SK-N-SH (cell line): ENCODE measurements at regions not wholly inside any gene's neighbourhood (a gene's known extent, or its start where the extent isn't known, plus 50 kb on each side); places are given as distances from the start of the nearest gene placed in this dataset.
"Not testable (repeated sequence)": the region's sequence is repeated elsewhere in the genome, so short reads cannot be mapped to it uniquely, and the experiment has no call there.

Experiments
- CTCF ChIA-PET: fragments of 300-600, 350-600 bp; formaldehyde crosslinking; extraction: SDS; loops from one replicate; lab custom pipeline; 2021; lab: Yijun Ruan, JAX
- POLR2A ChIA-PET: fragments of 350-600 bp; sonication (Branson Sonifier 250); formaldehyde crosslinking; extraction: SDS; loops from one replicate; lab custom pipeline; 2020; ENCODE audit warnings: antibody characterized with exemption, inconsistent platforms; lab: Yijun Ruan, JAX
- DNase-seq: peaks from one replicate; pipeline ENCODE4 v3.0.0; 2012
- H2AFZ ChIP-seq: fragments of 200-600 bp; sonication (generic); 2 replicates; pipeline ENCODE4 v1.8.1; 2016; ENCODE audit warnings: antibody characterized with exemption, mild to moderate bottlenecking, low read depth
- H3F3A ChIP-seq: fragments of 200-600 bp; sonication (generic); replicated peaks from 2 replicates; pipeline ENCODE3; 2016; ENCODE audit warnings: antibody characterized with exemption, mild to moderate bottlenecking; ENCODE audit not compliant: insufficient read depth
- H3K27ac ChIP-seq, 2 experiments: fragments of 200-500 bp in 1 of 2; fragments of 200-600 bp in 1 of 2; sonication (Bioruptor generic) in 1 of 2; sonication (generic), shearing (Covaris generic) in 1 of 2; 2 replicates each; pipeline versions ENCODE4 v1.5.1 to v1.6.1; 2014 to 2016; ENCODE audit warnings: low read depth in 2 of 2, inconsistent platforms in 1 of 2, low read length in 1 of 2, mild to moderate bottlenecking in 1 of 2, mixed read lengths in 1 of 2
- H3K27me3 ChIP-seq: fragments of 200-600 bp; sonication (generic), shearing (Covaris generic); 2 replicates; pipeline ENCODE4 v1.6.1; 2016; ENCODE audit warnings: mixed run types; ENCODE audit not compliant: insufficient read depth
- H3K36me3 ChIP-seq, 2 experiments: fragments of 200-500 bp in 1 of 2; fragments of 200-600 bp in 1 of 2; sonication (Bioruptor generic) in 1 of 2; sonication (generic) in 1 of 2; replicated peaks in 1 of 2; 2 replicates each; pipeline versions ENCODE3 to v1.5.1; 2014 to 2016; ENCODE audit warnings: low read length in 1 of 2, mild to moderate bottlenecking in 1 of 2; ENCODE audit not compliant: insufficient read depth in 2 of 2, control insufficient read depth in 1 of 2
- H3K4me1 ChIP-seq, 2 experiments: fragments of 200-500 bp in 1 of 2; fragments of 200-600 bp in 1 of 2; sonication (Bioruptor generic) in 1 of 2; sonication (generic), shearing (Covaris generic) in 1 of 2; 2 replicates each; pipeline versions ENCODE4 v1.5.1 to v1.6.1; 2014 to 2016; ENCODE audit warnings: low read depth in 1 of 2, low read length in 1 of 2, mixed run types in 1 of 2; ENCODE audit not compliant: insufficient read depth in 2 of 2, control insufficient read depth in 1 of 2
- H3K4me2 ChIP-seq: fragments of 200-600 bp; sonication (generic), shearing (Covaris generic); 2 replicates; pipeline ENCODE4 v1.6.1; 2017; ENCODE audit warnings: mixed run types
- H3K4me3 ChIP-seq, 2 experiments: fragments of 200-500 bp in 1 of 2; fragments of 200-600 bp in 1 of 2; sonication (Bioruptor generic) in 1 of 2; sonication (generic), shearing (Covaris generic) in 1 of 2; 2 replicates each; pipeline versions ENCODE4 v1.5.1 to v1.8.1; 2014 to 2016; ENCODE audit warnings: low read depth in 2 of 2, inconsistent platforms in 1 of 2, low read length in 1 of 2, mild to moderate bottlenecking in 1 of 2, mixed read lengths in 1 of 2, moderate library complexity in 1 of 2
- H3K79me2 ChIP-seq: fragments of 200-600 bp; sonication (generic); 2 replicates; pipeline ENCODE4 v1.8.1; 2017; ENCODE audit warnings: mild to moderate bottlenecking; ENCODE audit not compliant: insufficient read depth
- H3K9ac ChIP-seq: fragments of 200-600 bp; sonication (generic); 2 replicates; pipeline ENCODE4 v1.6.1; 2017; ENCODE audit warnings: mixed run types
- H3K9me2 ChIP-seq: fragments of 200-600 bp; sonication (generic); 2 replicates; pipeline ENCODE4 v1.6.1; 2017; ENCODE audit warnings: mixed run types
- H3K9me3 ChIP-seq: fragments of 200-600 bp; sonication (generic); 2 replicates; pipeline ENCODE4 v1.6.1; 2017; ENCODE audit warnings: mixed run types, mild to moderate bottlenecking, moderate library complexity
- H4K20me1 ChIP-seq: fragments of 200-600 bp; sonication (generic); 2 replicates; pipeline ENCODE4 v1.6.1; 2017; ENCODE audit warnings: mild to moderate bottlenecking, mixed run types; ENCODE audit not compliant: insufficient read depth
- EZH2phosphoT487 ChIP-seq: fragments of 200-600 bp; sonication (generic); IDR thresholded peaks from 2 replicates; pipeline ENCODE4 v1.6.1; 2017; ENCODE audit warnings: low read depth, mixed run types, mild to moderate bottlenecking, antibody characterized with exemption, moderate library complexity, borderline replicate concordance
- FOXM1 ChIP-seq: IDR thresholded peaks from 2 replicates; pipeline ENCODE4 v1.4.0; 2012; ENCODE audit warnings: low read depth, mild to moderate bottlenecking
- GABPA ChIP-seq: IDR thresholded peaks from 2 replicates; pipeline ENCODE4 v1.4.0; 2012; ENCODE audit warnings: low read depth, mild to moderate bottlenecking
- JUND ChIP-seq: IDR thresholded peaks from 2 replicates; pipeline ENCODE4 v1.4.0; 2012
- PBX3 ChIP-seq: IDR thresholded peaks from 2 replicates; pipeline ENCODE4; 2012
- POLR2AphosphoS5 ChIP-seq: IDR thresholded peaks from 2 replicates; pipeline ENCODE4 v1.6.1; 2012; ENCODE audit warnings: low read depth, low read length
- SMC3 ChIP-seq: IDR thresholded peaks from 2 replicates; pipeline ENCODE4 v1.6.1; 2012; ENCODE audit warnings: low read depth, low read length, improper control_type of control experiment
- TEAD4 ChIP-seq: IDR thresholded peaks from 2 replicates; pipeline ENCODE4 v1.4.0; 2012; ENCODE audit warnings: mild to moderate bottlenecking, borderline replicate concordance; ENCODE audit not compliant: insufficient read depth
- USF1 ChIP-seq: IDR thresholded peaks from 2 replicates; pipeline ENCODE4 v1.4.0; 2012; ENCODE audit warnings: low read depth, borderline replicate concordance
- YY1 ChIP-seq: IDR thresholded peaks from 2 replicates; pipeline ENCODE4 v1.4.0; 2012; ENCODE audit warnings: low read depth, mild to moderate bottlenecking
- WGBS: methylation state at CpG from one replicate; pipeline ENCODE4 v1.1.6; 2017; ENCODE audit warnings: low lambda C conversion rate; 5-methylcytosine and 5-hydroxymethylcytosine counted together
- TF ChIP-seq, protein P1 (sequence below): fragments of 150-350 bp; IDR thresholded peaks from 2 replicates; pipeline ENCODE4 v1.6.1; 2016; ENCODE audit warnings: mild to moderate bottlenecking, low read depth, low read length
- TF ChIP-seq, protein P2 (sequence below): IDR thresholded peaks from 2 replicates; pipeline ENCODE4 v1.4.0; 2012; ENCODE audit warnings: low read depth, borderline replicate concordance

DNA sequence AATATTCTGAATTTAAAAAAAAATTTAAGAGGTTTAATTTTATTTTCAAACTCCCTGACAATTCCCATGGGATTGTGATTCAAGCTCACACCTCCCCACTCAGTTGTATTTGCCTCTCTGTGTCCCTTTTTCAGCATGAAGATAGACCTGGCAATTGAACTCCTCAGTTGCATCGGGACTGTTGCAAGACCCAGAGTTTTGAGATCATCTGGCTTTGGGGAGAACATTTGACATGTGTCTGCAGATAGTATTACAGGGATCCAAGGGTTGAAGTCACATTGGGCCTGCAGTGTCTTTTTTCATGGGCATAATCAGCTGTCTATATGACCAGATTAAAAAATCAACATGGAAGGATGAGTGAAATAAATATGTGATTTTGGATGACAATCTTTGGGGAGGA lies 91.1 kb upstream of the EOMES start:
- no peak overlapping the region for H3K9ac ChIP-seq
- CTCF ChIA-PET, result no interaction called here
- no peaks in the 10 kb centered on the region for H4K20me1 ChIP-seq
- no peaks in the 10 kb centered on the region for H3K9me3 ChIP-seq
- H3K27me3 ChIP-seq, result no peaks in the 10 kb centered on the region
- no peaks in the 10 kb centered on the region for H3F3A ChIP-seq
- TF ChIP-seq POLR2AphosphoS5 (no peak), YY1 (no peak), EZH2phosphoT487 (no peak), PBX3 (no peak), JUND (no peak), FOXM1 (no peak), TEAD4 (no peak), SMC3 (no peak), GABPA (no peak), USF1 (no peak)
- TF ChIP-seq, protein P1, sequence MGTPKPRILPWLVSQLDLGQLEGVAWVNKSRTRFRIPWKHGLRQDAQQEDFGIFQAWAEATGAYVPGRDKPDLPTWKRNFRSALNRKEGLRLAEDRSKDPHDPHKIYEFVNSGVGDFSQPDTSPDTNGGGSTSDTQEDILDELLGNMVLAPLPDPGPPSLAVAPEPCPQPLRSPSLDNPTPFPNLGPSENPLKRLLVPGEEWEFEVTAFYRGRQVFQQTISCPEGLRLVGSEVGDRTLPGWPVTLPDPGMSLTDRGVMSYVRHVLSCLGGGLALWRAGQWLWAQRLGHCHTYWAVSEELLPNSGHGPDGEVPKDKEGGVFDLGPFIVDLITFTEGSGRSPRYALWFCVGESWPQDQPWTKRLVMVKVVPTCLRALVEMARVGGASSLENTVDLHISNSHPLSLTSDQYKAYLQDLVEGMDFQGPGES, result no peak
- TF ChIP-seq, protein P2, sequence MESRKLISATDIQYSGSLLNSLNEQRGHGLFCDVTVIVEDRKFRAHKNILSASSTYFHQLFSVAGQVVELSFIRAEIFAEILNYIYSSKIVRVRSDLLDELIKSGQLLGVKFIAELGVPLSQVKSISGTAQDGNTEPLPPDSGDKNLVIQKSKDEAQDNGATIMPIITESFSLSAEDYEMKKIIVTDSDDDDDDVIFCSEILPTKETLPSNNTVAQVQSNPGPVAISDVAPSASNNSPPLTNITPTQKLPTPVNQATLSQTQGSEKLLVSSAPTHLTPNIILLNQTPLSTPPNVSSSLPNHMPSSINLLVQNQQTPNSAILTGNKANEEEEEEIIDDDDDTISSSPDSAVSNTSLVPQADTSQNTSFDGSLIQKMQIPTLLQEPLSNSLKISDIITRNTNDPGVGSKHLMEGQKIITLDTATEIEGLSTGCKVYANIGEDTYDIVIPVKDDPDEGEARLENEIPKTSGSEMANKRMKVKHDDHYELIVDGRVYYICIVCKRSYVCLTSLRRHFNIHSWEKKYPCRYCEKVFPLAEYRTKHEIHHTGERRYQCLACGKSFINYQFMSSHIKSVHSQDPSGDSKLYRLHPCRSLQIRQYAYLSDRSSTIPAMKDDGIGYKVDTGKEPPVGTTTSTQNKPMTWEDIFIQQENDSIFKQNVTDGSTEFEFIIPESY, result no peak
- POLR2A ChIA-PET, result no interaction called here
- no peak overlapping the region for H3K4me2 ChIP-seq
- H3K79me2 ChIP-seq, result no peaks in the 10 kb centered on the region
- WGBS, result 6% methylated on average over 1 of the region's 1 CpG
- no peaks in the 10 kb centered on the region for H3K4me1 ChIP-seq
- H2AFZ ChIP-seq, result no peak overlapping the region
- H3K36me3 ChIP-seq, result no peaks in the 10 kb centered on the region
- DNase-seq, result no peak
- no peak overlapping the region for H3K4me3 ChIP-seq
- no peaks in the 10 kb centered on the region for H3K9me2 ChIP-seq
- H3K27ac ChIP-seq, result no peak overlapping the region

DNA sequence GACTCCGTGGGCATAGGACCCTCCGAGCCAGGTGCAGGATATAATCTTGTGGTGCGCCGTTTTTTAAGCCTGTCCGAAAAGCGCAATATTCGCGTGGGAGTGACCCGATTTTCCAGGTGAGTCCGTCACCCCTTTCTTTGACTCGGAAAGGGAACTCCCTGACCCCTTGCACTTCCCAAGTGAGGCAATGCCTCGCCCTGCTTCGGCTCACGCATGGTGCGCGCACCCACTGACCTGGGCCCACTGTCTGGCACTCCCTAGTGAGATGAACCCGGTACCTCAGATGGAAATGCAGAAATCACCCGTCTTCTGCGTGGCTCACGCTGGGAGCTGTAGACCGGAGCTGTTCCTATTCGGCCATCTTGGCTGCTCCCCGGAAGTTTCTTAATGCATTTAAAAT lies 99.5 kb upstream of the EOMES start:
- H3F3A ChIP-seq, H3K27ac ChIP-seq, DNase-seq, H3K9me2 ChIP-seq, H3K4me3 ChIP-seq, H3K4me1 ChIP-seq, CTCF ChIA-PET, POLR2A ChIA-PET, H3K79me2 ChIP-seq, H4K20me1 ChIP-seq, H2AFZ ChIP-seq, H3K27me3 ChIP-seq, H3K4me2 ChIP-seq, H3K9ac ChIP-seq, H3K9me3 ChIP-seq, H3K36me3 ChIP-seq: not testable (repeated sequence)
- WGBS, result 72% methylated on average over 15 of the region's 23 CpGs
